HUES64 (cell line): ENCODE measurements at regions not wholly inside any gene's neighbourhood (a gene's known extent, or its start where the extent isn't known, plus 50 kb on each side); places are given as distances from the start of the nearest gene placed in this dataset.

Experiments
- H3K27ac ChIP-seq: 2 replicates; pipeline ENCODE4 v1.7.0; 2013; ENCODE audit warnings: low read depth, low read length, inconsistent platforms
- H3K27me3 ChIP-seq: 2 replicates; pipeline ENCODE4 v1.6.1; 2013; ENCODE audit warnings: mild to moderate bottlenecking, low read length; ENCODE audit not compliant: insufficient read depth
- H3K36me3 ChIP-seq: 2 replicates; pipeline ENCODE4 v1.6.1; 2013; ENCODE audit warnings: mild to moderate bottlenecking, low read length; ENCODE audit not compliant: insufficient read depth
- H3K4me1 ChIP-seq: 2 replicates; pipeline ENCODE4 v1.6.1; 2013; ENCODE audit warnings: mild to moderate bottlenecking, low read length, moderate library complexity; ENCODE audit not compliant: insufficient read depth
- H3K4me3 ChIP-seq: 2 replicates; pipeline ENCODE4 v1.5.1; 2013; ENCODE audit warnings: mild to moderate bottlenecking, low read length, moderate library complexity
- H3K9ac ChIP-seq: 2 replicates; pipeline ENCODE4 v1.6.1; 2013; ENCODE audit warnings: mild to moderate bottlenecking, low read depth, low read length
- H3K9me3 ChIP-seq: 2 replicates; pipeline ENCODE4 v1.6.1; 2013; ENCODE audit warnings: low read depth, low read length; ENCODE audit not compliant: insufficient read depth
- WGBS: fragments of 150-250, 120-280 bp; methylation state at CpG from one replicate; pipeline ENCODE4 v1.1.7; 2013; ENCODE audit warnings: missing lambda C conversion rate; 5-methylcytosine and 5-hydroxymethylcytosine counted together

DNA sequence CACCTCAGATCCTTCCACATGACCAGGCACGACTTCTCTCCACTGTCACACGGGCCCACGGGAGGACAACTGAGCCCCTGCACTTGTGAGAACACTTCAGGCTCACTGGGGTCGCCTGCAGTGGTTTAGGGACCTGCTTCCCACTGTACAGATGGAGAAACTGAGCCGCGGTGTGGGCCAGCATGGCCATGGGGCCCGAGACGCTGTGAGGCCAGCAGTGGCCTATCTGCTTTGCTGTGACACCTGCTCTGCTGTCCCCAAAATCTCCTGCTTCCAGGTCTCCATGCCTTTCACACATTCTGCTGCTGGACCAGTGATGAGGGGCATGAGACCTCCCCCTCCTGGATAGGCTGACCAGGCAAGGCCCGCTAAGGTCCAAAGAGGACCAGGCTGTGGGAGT lies 75.8 kb upstream of the PAX2 start:
- 75% methylated on average over 9 of the region's 9 CpGs for WGBS
- Histone ChIP-seq H3K9me3 (no peaks in the 10 kb centered on the region), H3K27me3 (peaks cover 81% of the 10 kb centered on the region), H3K36me3 (no peaks in the 10 kb centered on the region), H3K27ac (no peak overlapping the region), H3K4me1 (peaks cover 12% of the 10 kb centered on the region; the same call in 1 of the 2 replicates), H3K9ac (no peak overlapping the region), H3K4me3 (no peak overlapping the region)

DNA sequence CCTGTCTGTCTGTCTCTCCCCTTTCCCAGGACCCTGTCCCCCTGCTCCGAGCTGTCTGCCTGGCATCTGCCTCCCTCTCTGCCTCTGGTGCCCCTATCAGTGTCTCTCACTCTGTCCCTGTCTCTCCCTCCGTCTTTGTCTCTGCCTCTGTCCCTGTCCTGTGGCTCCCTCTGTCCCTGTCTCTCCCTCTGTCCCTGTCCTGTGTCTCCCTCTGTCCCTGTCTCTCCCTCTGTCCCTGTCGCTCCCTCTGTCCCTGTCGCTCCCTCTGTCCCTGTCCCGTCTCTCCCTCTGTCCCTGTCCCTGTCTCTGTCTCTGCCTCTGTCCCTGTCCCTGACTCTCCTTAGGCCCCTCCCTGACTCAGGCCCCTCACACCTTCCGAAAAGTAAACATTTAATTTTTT lies 75.0 kb upstream of the PAX2 start:
- no peaks in the 10 kb centered on the region for H3K36me3 ChIP-seq
- H3K9me3 ChIP-seq: no peaks in the 10 kb centered on the region
- H3K4me3 ChIP-seq: peak overlapping the region; percentile 47
- 45% methylated on average over 5 of the region's 6 CpGs for WGBS
- peaks cover 12% of the 10 kb centered on the region; the same call in 1 of the 2 replicates for H3K4me1 ChIP-seq
- H3K9ac ChIP-seq: no peak overlapping the region
- peaks cover 81% of the 10 kb centered on the region for H3K27me3 ChIP-seq
- H3K27ac ChIP-seq: no peak overlapping the region

DNA sequence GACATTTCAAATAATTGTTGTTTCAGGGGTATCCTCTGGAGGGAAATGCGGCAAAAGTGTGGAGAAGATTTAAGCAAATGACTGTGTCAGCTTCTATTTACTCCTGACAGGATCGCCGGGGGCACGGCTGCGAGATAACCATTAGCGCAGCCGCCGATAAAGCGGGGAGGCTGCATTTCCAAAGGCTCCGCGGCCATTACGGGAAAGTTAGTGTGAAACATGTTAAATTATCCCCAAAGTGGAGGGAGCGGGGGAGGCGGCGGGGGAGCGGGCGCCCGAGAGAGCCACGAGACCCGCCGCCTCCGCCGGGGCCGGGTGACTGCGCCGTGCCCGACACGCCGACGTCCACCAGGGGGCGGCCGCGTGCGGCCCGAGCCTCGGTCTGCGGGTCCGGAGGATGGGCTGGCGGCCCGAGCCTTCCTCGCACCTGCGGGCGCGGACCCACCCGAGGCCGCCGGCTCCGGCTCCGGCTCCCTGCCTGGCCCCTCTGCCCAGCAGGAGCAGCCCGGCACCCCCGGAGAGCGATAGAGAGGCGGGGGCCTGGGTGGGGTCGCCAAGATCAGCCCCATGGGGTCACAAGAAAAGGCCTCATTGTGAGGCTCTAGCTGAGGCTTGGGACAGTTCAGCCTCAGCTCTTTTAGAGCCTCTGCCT lies 74.4 kb upstream of the PAX2 start:
- no peak overlapping the region for H3K27ac ChIP-seq
- WGBS: 6% methylated on average over 54 of the region's 54 CpGs
- H3K4me3 ChIP-seq: peak overlapping the region; percentile 47
- H3K9me3 ChIP-seq: no peaks in the 10 kb centered on the region
- no peak overlapping the region for H3K9ac ChIP-seq
- H3K36me3 ChIP-seq: no peaks in the 10 kb centered on the region
- H3K27me3 ChIP-seq: peaks cover 85% of the 10 kb centered on the region
- H3K4me1 ChIP-seq: peaks cover 12% of the 10 kb centered on the region; the same call in 1 of the 2 replicates

DNA sequence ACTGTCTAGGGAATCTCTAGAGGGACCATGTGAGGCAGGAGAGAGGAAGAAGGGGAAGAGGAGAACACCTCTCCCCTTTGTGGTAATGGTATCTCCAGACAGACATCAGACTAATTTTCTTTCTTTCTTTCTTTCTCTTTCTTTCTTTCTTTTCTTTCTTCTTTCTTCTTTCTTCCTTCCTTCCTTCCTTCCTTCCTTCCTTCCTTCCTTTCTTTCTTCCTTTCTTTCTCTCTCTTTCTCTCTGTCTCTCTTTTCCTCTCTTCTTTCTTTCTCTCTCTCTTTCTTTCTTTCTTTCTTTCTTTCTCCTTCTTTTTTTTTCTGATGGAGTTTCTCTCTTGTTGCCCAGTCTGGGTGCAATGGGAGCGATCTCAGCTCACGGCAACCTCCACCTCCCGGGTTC lies 73.2 kb upstream of the PAX2 start:
- 87% methylated on average over 3 of the region's 3 CpGs for WGBS
- peaks cover 91% of the 10 kb centered on the region for H3K27me3 ChIP-seq

DNA sequence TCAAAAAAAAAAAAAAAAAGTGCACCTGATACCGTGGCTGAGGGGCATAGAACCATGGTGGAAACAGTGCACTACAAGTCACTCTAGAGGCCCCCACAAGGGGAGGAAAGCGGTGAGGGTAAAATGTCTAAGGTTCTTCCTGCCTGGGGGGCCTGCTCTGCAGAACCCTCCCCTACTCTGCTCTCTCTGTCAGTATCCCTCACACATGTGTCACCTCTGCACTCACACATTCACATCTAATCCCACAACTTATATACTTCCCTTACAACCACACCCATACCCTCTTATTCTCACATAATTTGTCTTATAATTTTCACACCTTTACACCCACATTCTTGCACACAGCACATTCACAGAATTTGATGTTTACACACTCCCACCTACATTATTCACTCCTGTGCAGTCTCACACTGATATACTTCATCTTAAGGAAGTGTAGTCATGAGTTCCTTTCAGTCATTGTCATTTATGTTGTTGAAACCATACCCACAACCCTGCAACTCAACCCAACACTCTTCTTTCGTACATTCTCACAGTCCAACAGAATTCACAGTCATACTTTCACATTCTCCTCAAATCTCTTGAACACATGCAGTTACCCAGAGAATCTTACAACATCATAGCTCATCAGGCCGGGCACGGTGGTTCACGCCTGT lies 68.0 kb upstream of the PAX2 start:
- WGBS: 95% methylated on average over 5 of the region's 6 CpGs
- no peak overlapping the region for H3K9ac ChIP-seq
- H3K27ac ChIP-seq: no peak overlapping the region
- H3K4me3 ChIP-seq: no peak overlapping the region
- no peaks in the 10 kb centered on the region for H3K4me1 ChIP-seq
- peaks cover 90% of the 10 kb centered on the region for H3K27me3 ChIP-seq
- no peaks in the 10 kb centered on the region for H3K36me3 ChIP-seq
- H3K9me3 ChIP-seq: no peaks in the 10 kb centered on the region

More for the DNA sequence above, 73.2 kb upstream of the PAX2 start:
- H3K36me3 ChIP-seq: no peaks in the 10 kb centered on the region
- no peak overlapping the region for H3K4me3 ChIP-seq
- no peaks in the 10 kb centered on the region for H3K9me3 ChIP-seq
- no peak overlapping the region for H3K9ac ChIP-seq
- no peak overlapping the region for H3K27ac ChIP-seq
- peaks cover 12% of the 10 kb centered on the region; the same call in 1 of the 2 replicates for H3K4me1 ChIP-seq

DNA sequence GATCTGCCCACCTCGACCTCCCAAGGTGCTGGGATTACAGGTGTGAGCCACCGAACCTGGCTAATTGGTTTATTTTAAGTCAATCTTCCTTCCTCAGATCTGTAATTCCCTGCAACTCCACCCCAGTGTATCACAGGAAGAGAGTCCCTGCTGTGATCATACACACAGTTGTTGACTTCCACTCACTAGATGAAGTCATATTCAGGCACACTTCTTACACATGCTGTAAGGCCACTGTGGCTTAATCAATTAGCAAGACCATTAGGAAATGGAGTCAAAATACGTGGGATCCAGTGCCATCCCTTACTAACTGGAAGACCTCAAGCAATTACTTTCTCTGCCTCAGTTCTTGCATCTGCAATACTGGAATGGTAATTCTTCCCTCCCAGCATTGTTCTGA lies 66.1 kb upstream of the PAX2 start:
- Histone ChIP-seq H3K27me3 (peaks cover 90% of the 10 kb centered on the region), H3K4me1 (peaks cover 10% of the 10 kb centered on the region), H3K36me3 (no peaks in the 10 kb centered on the region), H3K9ac (no peak overlapping the region), H3K9me3 (no peaks in the 10 kb centered on the region), H3K27ac (no peak overlapping the region), H3K4me3 (no peak overlapping the region)
- 57% methylated on average over 3 of the region's 3 CpGs for WGBS

DNA sequence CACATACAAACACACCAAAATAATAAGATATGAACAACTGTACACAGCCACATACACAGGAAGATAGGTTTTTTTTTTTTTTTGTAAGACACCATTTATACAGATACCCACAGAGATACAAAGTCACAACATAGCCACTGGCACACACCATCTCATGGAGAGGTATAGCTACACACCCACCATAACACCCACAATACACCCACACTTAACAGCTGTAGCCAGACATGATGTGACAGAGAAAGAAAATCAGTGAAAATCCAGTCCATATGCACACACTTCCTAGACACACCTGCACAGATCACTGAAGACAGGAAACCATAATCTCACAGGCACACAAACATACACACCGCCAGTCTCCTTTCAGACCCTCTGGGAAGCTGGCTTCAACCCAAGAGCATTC lies 62.4 kb upstream of the PAX2 start:
- 79% methylated on average over 1 of the region's 1 CpG for WGBS
- peaks cover 100% of the 10 kb centered on the region for H3K27me3 ChIP-seq

DNA sequence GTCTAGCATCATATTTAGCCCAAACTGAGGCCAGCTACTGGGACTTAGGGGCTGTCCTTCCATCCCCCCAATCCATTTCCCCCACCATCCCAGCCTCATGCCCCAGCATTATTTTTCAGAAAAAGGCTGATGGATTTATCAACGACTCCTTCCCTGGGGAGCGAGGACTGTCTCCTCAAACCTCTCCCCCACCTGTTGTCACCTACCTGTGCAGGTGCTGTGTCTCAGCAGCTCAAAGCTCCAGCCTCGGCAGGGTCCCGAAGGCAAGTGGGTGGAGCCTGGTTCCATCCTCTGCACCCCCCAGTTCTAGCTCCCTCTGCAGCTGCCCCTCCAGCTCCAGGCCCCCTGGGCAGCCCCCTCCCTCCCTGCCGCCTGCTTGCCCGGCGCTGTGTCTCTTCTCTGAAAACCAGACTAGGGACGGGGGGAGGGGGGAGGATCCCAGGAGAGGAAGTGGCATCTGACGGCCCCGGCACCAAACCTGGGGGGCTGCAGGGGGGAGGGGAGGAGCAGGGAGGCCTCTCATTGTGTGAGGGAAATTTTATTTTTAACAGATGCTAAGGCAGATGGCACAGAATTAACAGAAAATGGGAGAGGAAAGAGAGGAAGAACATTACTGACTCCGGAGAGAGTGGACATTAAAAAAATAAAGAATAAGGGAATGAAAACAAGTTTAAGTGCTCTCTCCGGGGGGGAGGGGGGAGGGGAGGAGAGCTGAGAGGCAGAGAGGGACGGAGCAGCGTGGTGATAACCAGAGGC lies 61.7 kb upstream of the PAX2 start:
- 6% methylated on average over 13 of the region's 14 CpGs for WGBS
- no peaks in the 10 kb centered on the region for H3K9me3 ChIP-seq
- no peak overlapping the region for H3K9ac ChIP-seq
- H3K27me3 ChIP-seq: peaks cover 100% of the 10 kb centered on the region
- H3K4me3 ChIP-seq: peak overlapping the region; percentile 24
- peaks cover 19% of the 10 kb centered on the region for H3K4me1 ChIP-seq
- no peaks in the 10 kb centered on the region for H3K36me3 ChIP-seq
- no peak overlapping the region for H3K27ac ChIP-seq

More for the DNA sequence above, 62.4 kb upstream of the PAX2 start:
- Histone ChIP-seq H3K4me1 (peaks cover 19% of the 10 kb centered on the region), H3K9ac (no peak overlapping the region), H3K4me3 (no peak overlapping the region), H3K9me3 (no peaks in the 10 kb centered on the region), H3K36me3 (no peaks in the 10 kb centered on the region), H3K27ac (no peak overlapping the region)

DNA sequence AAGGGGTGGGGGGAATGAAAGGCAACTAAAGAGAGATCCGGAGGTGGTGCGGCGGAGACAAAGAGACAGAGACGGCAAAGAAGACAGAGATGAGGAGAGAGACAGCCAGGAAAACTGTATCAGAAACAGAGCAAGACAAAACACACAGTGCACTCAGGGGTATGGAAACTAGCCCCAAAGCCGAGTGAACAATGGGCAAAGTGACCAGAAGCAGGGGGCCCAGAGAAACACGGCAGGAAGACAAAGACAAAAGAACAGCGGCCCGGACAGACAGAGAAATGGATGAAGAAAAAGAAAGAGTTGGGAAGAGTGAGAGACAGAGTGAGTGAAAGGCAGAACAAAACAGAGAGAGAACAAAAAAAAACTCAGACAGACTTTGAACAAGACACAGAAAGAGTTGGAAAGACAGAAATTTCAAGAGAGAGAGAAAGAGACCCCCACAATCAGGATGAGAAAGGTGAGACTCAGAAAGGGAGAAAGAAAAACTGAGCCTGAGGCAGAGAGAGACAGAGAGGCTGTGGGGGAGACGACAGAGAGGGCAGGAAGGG lies 60.6 kb upstream of the PAX2 start:
- Histone ChIP-seq H3K4me3 (peak overlapping the region; percentile 24), H3K27ac (no peak overlapping the region), H3K4me1 (peaks cover 19% of the 10 kb centered on the region), H3K9me3 (no peaks in the 10 kb centered on the region), H3K36me3 (no peaks in the 10 kb centered on the region), H3K27me3 (peaks cover 100% of the 10 kb centered on the region), H3K9ac (0 out of 2 replicates have a peak overlapping the region, but pooled peaks have one; percentile 3)
- 7% methylated on average over 9 of the region's 9 CpGs for WGBS

DNA sequence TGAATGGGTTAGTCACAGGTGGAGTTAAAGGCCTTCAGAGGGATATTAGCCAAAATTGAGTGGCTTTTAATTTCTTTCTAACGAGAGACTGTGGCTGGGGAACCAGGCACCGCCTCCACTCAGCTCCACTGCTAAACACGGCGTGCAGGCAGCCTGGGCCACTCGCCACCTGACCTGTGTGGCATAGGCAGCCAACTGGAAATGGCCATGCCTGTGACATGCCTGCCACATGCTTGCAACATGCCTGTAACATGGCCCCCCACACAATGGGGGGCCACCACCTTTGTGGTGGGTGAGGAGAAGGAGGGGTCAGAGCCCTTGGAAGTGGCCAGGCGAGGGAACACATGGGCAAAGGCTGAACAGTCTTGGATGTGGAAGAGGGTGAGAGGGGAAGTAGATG lies 60.1 kb upstream of the PAX2 start:
- Histone ChIP-seq H3K36me3 (no peaks in the 10 kb centered on the region), H3K9me3 (no peaks in the 10 kb centered on the region), H3K9ac (no peak overlapping the region), H3K4me3 (no peak overlapping the region), H3K27me3 (peaks cover 94% of the 10 kb centered on the region), H3K4me1 (peaks cover 19% of the 10 kb centered on the region), H3K27ac (no peak overlapping the region)
- 63% methylated on average over 6 of the region's 6 CpGs for WGBS
